GM23338 (cell line): ENCODE measurements at regions not wholly inside any gene's neighbourhood (a gene's known extent, or its start where the extent isn't known, plus 50 kb on each side); places are given as distances from the start of the nearest gene placed in this dataset.

Experiments
- CREB1 ChIP-seq: fragments of 250-450 bp; sonication (Bioruptor Pico); IDR thresholded peaks from 2 replicates; pipeline ENCODE4 v1.5.0; 2020; ENCODE audit warnings: low read depth, mild to moderate bottlenecking, moderate library complexity
- EZH2 ChIP-seq: fragments of 200-600 bp; sonication (generic); IDR thresholded peaks from one replicate; pipeline ENCODE4 v1.8.0; 2017; ENCODE audit warnings: antibody characterized with exemption, mild to moderate bottlenecking, low read depth; ENCODE audit not compliant: unreplicated experiment
- EZH2phosphoT487 ChIP-seq: fragments of 200-600 bp; sonication (generic); IDR thresholded peaks from one replicate; pipeline ENCODE4 v1.8.1; 2018; ENCODE audit warnings: antibody characterized with exemption; ENCODE audit not compliant: unreplicated experiment
- JUNB ChIP-seq: IDR thresholded peaks from one replicate; pipeline ENCODE4 v1.6.1; 2016; ENCODE audit warnings: antibody characterized with exemption; ENCODE audit not compliant: unreplicated experiment
- NANOG ChIP-seq: IDR thresholded peaks from 2 replicates; pipeline ENCODE4 v1.6.1; 2016; ENCODE audit warnings: antibody characterized with exemption, borderline replicate concordance
- POLR2AphosphoS5 ChIP-seq: IDR thresholded peaks from 2 replicates; pipeline ENCODE4 v1.6.1; 2016; ENCODE audit warnings: antibody characterized with exemption, low read depth
- STAT1 ChIP-seq: IDR thresholded peaks from one replicate; pipeline ENCODE4 v1.6.1; 2016; ENCODE audit warnings: antibody characterized with exemption; ENCODE audit not compliant: unreplicated experiment
- ZNF114 ChIP-seq: fragments of 250-450 bp; sonication (Bioruptor Pico); IDR thresholded peaks from 2 replicates; pipeline ENCODE4 v1.5.0; 2020; ENCODE audit warnings: mild to moderate bottlenecking, moderate library complexity
- TF ChIP-seq, protein P1 (sequence below): fragments of 250-450 bp; sonication (Bioruptor Pico); IDR thresholded peaks from 2 replicates; pipeline ENCODE4 v1.5.0; 2020; ENCODE audit warnings: mild to moderate bottlenecking, moderate library complexity
- TF ChIP-seq, protein P2 (sequence below): IDR thresholded peaks from one replicate; pipeline ENCODE4 v1.6.1; 2018; ENCODE audit warnings: antibody characterized with exemption; ENCODE audit not compliant: unreplicated experiment
- TF ChIP-seq, protein P3 (sequence below): IDR thresholded peaks from 2 replicates; pipeline ENCODE4 v1.6.1; 2016; ENCODE audit warnings: antibody characterized with exemption

DNA sequence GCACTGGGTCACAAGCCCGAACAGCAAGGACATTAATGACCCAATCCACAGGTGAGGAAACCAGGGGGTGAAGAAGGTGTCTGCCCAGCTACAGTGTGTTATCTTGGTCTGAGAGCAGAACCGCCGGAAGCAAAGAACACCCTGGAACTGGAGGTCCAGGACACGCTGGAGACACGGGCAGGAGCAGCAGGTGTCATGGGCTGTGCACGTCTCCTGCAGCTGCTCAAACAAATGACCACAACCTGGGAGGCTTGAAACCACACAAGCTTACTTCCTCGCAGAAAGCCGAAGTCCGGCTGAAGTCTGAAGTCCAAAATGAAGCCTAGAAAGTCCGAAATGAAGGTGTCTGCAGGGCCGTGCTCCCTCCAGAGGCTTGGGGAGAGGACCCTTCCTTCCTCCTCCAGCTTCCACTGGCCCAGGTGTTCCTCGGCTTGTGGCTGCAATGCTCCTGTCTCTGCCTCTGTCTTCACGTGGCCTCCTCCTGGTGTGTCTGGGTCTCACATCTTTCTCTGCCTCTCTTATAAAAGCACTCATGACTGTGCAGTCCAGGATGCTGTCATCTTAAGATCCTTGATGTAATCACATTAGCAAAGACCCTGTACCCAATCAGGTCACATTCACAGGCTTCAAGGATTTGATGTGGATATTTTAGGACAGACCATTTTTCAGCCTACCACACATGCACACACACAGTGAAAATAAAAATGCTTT lies 351.2 kb downstream of the C16orf95 start (continued):
- TF ChIP-seq, protein P1, sequence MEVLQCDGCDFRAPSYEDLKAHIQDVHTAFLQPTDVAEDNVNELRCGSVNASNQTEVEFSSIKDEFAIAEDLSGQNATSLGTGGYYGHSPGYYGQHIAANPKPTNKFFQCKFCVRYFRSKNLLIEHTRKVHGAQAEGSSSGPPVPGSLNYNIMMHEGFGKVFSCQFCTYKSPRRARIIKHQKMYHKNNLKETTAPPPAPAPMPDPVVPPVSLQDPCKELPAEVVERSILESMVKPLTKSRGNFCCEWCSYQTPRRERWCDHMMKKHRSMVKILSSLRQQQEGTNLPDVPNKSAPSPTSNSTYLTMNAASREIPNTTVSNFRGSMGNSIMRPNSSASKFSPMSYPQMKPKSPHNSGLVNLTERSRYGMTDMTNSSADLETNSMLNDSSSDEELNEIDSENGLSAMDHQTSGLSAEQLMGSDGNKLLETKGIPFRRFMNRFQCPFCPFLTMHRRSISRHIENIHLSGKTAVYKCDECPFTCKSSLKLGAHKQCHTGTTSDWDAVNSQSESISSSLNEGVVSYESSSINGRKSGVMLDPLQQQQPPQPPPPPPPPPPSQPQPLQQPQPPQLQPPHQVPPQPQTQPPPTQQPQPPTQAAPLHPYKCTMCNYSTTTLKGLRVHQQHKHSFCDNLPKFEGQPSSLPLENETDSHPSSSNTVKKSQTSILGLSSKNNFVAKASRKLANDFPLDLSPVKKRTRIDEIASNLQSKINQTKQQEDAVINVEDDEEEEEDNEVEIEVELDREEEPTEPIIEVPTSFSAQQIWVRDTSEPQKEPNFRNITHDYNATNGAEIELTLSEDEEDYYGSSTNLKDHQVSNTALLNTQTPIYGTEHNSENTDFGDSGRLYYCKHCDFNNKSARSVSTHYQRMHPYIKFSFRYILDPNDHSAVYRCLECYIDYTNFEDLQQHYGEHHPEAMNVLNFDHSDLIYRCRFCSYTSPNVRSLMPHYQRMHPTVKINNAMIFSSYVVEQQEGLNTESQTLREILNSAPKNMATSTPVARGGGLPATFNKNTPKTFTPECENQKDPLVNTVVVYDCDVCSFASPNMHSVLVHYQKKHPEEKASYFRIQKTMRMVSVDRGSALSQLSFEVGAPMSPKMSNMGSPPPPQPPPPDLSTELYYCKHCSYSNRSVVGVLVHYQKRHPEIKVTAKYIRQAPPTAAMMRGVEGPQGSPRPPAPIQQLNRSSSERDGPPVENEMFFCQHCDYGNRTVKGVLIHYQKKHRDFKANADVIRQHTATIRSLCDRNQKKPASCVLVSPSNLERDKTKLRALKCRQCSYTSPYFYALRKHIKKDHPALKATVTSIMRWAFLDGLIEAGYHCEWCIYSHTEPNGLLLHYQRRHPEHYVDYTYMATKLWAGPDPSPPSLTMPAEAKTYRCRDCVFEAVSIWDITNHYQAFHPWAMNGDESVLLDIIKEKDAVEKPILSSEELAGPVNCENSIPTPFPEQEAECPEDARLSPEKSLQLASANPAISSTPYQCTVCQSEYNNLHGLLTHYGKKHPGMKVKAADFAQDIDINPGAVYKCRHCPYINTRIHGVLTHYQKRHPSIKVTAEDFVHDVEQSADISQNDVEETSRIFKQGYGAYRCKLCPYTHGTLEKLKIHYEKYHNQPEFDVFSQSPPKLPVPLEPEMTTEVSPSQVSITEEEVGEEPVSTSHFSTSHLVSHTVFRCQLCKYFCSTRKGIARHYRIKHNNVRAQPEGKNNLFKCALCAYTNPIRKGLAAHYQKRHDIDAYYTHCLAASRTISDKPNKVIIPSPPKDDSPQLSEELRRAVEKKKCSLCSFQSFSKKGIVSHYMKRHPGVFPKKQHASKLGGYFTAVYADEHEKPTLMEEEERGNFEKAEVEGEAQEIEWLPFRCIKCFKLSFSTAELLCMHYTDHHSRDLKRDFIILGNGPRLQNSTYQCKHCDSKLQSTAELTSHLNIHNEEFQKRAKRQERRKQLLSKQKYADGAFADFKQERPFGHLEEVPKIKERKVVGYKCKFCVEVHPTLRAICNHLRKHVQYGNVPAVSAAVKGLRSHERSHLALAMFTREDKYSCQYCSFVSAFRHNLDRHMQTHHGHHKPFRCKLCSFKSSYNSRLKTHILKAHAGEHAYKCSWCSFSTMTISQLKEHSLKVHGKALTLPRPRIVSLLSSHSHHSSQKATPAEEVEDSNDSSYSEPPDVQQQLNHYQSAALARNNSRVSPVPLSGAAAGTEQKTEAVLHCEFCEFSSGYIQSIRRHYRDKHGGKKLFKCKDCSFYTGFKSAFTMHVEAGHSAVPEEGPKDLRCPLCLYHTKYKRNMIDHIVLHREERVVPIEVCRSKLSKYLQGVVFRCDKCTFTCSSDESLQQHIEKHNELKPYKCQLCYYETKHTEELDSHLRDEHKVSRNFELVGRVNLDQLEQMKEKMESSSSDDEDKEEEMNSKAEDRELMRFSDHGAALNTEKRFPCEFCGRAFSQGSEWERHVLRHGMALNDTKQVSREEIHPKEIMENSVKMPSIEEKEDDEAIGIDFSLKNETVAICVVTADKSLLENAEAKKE (CRISPR knock-in tag) = no peak
- TF ChIP-seq CREB1 (CRISPR knock-in tag) (no peak), EZH2 (no peak), POLR2AphosphoS5 (no peak), ZNF114 (no peak), STAT1 (no peak), NANOG (no peak), JUNB (no peak), EZH2phosphoT487 (no peak)
- TF ChIP-seq, protein P2, sequence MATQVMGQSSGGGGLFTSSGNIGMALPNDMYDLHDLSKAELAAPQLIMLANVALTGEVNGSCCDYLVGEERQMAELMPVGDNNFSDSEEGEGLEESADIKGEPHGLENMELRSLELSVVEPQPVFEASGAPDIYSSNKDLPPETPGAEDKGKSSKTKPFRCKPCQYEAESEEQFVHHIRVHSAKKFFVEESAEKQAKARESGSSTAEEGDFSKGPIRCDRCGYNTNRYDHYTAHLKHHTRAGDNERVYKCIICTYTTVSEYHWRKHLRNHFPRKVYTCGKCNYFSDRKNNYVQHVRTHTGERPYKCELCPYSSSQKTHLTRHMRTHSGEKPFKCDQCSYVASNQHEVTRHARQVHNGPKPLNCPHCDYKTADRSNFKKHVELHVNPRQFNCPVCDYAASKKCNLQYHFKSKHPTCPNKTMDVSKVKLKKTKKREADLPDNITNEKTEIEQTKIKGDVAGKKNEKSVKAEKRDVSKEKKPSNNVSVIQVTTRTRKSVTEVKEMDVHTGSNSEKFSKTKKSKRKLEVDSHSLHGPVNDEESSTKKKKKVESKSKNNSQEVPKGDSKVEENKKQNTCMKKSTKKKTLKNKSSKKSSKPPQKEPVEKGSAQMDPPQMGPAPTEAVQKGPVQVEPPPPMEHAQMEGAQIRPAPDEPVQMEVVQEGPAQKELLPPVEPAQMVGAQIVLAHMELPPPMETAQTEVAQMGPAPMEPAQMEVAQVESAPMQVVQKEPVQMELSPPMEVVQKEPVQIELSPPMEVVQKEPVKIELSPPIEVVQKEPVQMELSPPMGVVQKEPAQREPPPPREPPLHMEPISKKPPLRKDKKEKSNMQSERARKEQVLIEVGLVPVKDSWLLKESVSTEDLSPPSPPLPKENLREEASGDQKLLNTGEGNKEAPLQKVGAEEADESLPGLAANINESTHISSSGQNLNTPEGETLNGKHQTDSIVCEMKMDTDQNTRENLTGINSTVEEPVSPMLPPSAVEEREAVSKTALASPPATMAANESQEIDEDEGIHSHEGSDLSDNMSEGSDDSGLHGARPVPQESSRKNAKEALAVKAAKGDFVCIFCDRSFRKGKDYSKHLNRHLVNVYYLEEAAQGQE = no peak
- TF ChIP-seq, protein P3, sequence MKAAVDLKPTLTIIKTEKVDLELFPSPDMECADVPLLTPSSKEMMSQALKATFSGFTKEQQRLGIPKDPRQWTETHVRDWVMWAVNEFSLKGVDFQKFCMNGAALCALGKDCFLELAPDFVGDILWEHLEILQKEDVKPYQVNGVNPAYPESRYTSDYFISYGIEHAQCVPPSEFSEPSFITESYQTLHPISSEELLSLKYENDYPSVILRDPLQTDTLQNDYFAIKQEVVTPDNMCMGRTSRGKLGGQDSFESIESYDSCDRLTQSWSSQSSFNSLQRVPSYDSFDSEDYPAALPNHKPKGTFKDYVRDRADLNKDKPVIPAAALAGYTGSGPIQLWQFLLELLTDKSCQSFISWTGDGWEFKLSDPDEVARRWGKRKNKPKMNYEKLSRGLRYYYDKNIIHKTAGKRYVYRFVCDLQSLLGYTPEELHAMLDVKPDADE = no peak
